HG03442 (cell line): ENCODE measurements at regions not wholly inside any gene's neighbourhood (a gene's known extent, or its start where the extent isn't known, plus 50 kb on each side); places are given as distances from the start of the nearest gene placed in this dataset.

Source experiments
- ATAC-seq: cut with Tn5 transposase; IDR thresholded peaks from one replicate; pipeline ENCODE4 v1.9.1; 2021; ENCODE audit warnings: mild to moderate bottlenecking, moderate library complexity; ENCODE audit not compliant: unreplicated experiment

DNA sequence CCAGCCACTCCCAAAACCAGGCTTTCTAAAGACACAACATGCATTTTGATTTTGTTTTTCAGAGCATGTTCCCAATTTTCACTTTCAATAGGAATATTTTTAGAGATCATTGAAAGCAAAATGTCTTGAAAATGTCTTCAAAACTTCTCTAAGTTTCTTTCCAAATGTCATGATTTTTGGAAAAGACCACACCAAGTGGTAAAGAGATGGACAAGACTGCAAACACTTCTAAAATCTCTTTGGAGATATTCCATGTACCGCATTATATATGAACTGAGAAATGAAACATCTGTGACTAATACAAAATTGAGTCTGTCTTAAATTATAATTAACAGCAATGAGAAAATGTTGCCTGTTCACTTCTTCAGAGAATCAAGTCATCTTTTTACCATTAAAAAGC, 418.0 kb upstream of the PKN2 start:
- no peak for ATAC-seq

DNA sequence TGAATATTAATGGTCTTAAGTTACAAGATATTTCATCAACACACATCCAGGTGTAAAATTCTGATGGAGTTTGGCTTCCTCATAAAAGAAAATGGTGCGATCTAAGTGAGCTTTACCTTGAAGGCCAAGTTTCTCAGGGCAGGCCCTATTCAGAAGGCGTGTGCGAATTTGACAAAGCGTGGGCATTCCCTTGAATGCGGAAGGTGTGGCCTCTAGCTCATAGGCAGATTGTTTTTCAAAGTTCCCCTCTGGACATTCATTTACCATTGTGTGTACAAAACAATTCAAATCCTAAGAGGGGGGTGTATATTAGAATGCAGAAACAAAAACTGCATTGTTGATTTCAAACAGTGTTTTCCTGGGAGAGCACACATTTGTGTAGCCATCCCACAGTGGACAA, 411.9 kb upstream of the PKN2 start:
- ATAC-seq, result no peak

GRCh38 chr1:88274431-88274830, 409.6 kb upstream of the PKN2 start:
- ATAC-seq, result no peak

DNA sequence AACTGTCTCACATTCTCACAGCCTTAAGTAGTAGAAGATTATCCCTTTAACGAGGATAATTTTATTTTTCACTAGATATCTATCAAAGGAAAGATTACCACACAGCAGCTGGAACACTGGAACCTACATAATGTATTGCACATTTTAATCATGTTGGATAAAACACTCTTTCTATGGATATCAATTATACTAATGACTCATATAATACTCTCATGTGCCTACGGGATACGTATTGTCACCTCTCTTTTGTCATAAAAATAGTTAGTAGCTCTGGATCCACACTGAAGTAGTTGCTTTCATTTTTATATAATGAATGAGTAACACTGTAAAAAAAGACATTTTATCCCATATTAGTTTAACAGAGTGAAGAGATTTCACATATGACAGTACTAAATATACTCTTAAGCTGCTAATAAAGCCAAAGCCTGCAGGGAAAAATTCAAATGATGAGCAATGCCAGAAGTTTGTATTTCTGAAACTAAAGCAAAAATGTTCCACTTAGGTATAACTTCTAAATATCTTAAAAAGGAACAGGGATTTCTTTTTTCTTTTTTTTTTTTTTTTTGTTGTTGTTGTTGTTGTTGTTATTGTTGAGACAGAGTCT, 408.7 kb upstream of the PKN2 start:
- ATAC-seq, result no peak

GRCh38 chr1:88276163-88276562, 407.9 kb upstream of the PKN2 start:
- peak; percentile 67 for ATAC-seq

- no peak for ATAC-seq
Observed at GRCh38 chr1:88284066-88284465, 400.0 kb upstream of the PKN2 start.

DNA sequence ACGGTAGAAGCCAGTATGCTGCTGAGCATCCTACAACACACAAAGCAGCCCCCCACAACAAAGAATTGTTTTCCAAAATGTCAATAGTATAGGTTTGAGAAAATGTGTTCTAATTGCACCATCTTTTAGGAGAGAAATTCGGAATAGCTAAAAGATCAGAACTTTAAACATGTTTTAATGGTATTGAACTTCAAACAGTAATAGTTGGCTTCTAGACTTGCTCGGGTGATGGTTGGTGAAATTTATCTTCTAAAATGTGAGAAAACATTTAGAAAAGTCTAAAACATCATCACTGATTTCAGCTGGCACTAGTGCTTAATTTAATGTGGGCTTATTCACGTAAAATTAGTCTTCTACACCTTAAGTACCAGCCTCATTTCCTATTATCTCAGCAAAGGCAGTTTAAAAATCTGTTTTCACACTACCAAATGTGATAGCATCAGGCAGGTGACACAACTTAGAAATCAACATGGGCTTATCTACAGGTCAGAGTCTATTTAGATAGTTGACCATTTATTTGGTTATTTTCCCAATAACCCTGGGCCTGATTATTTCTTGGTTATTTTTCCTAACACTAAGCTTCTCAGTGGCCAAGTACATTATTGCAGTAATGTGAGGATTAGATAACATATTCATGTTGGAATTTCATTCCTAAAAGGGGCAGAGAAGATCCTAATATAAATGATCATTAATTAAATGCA, 399.3 kb upstream of the PKN2 start:
- no peak for ATAC-seq

GRCh38 chr1:88286716-88287115, 397.4 kb upstream of the PKN2 start:
- no peak for ATAC-seq

DNA sequence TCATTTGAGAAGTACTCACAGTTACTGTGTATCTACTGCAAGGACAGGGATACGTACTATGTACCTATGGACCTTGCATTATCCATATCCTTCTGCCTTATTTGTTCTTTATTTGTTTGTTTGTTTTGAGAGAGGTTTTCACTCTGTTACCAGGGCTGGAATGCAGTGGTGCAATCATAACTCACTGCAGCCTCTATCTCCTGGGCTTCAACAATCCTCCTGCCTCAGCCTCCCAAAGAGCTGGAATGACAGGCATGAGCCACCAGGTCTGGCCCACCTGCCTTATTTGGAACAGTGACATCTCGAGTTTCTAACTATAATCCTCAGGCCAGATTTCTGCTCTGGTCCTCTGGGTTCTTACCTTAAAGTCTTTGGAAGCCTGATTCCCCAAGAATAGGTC, 395.5 kb upstream of the PKN2 start:
- ATAC-seq, result no peak

DNA sequence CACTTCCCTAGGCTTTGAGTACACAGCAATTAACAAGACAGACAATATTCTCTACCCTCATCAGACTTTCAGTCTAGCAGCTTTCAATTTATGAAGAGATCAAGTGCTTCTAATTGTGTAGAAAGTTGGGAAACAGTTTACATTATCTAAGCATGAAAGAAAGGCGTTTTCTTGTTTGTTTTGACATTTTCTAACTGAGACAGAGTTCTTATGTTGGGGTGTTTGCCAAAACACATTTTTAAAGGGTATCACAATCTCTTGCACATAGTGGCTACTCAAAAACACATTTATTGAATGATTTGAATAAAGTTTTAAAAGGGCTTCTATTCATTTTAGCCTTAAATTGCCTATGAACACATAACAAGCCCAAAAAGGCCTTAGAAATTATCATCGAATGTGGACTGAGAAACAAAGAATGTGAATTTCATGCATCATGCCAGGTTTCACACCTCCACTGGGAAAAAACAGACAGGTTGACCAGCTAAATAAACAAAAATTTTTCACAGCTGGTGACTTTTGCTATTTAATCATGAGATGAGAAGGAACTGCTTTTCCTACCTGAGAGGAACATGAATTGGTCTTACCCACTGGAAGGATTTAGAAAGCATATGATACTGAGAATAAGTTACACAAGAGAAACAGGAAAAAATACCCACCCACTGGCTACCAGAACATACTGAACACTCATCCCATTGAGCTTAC, 394.5 kb upstream of the PKN2 start:
- ATAC-seq, result no peak

- ATAC-seq, result no peak
Observed at GRCh38 chr1:88291611-88292354, 392.3 kb upstream of the PKN2 start.

GRCh38 chr1:88293691-88294190, 390.3 kb upstream of the PKN2 start:
- no peak for ATAC-seq

GRCh38 chr1:88296227-88296626, 387.8 kb upstream of the PKN2 start:
- ATAC-seq, result no peak

DNA sequence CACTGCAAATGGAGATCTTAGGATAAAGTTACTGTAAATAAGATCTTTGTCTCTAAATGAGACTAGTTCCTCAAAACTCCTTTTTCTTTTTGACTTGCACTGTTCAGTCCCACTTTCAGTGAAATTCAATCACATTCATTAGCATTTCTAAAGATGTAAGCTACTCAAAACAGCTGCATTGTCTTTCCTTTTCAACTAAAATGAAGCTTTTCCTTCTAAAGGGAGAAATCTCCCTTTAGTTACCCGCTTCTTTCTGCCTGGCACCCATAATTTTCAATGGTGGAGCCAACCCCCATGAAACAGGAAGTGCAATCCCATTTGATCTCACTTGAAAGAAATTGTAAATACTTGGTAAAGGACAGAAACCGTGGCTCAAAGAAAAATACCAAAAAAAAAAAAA, 387.4 kb upstream of the PKN2 start:
- no peak for ATAC-seq

GRCh38 chr1:88298506-88298905, 385.6 kb upstream of the PKN2 start:
- no peak for ATAC-seq

DNA sequence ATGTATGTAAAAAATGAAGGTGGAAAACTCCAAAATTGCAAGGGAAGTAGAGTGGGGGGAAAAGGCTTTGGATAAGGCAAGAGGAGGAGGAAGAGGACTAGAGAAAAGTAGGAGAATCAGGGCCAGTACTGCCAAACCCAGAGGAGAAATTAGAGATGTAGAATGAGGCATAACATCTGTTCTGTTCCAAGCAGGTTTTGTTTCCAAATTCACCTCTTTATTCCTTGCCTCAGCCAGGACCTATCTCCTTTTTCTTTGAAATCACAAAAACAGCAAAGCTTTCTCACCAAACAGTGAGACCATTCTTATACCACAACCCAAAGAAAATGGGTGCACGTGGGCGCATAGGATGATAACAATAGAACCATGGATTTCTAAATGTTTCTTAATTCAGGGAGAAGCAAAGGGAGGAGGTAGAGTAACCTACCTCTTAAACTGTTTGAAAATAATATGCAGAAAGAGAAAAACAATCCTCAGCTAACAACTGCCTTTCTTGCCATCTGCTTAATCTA, 383.3 kb upstream of the PKN2 start:
- ATAC-seq, result no peak

GRCh38 chr1:88302843-88303486, 381.1 kb upstream of the PKN2 start:
- ATAC-seq, result no peak

DNA sequence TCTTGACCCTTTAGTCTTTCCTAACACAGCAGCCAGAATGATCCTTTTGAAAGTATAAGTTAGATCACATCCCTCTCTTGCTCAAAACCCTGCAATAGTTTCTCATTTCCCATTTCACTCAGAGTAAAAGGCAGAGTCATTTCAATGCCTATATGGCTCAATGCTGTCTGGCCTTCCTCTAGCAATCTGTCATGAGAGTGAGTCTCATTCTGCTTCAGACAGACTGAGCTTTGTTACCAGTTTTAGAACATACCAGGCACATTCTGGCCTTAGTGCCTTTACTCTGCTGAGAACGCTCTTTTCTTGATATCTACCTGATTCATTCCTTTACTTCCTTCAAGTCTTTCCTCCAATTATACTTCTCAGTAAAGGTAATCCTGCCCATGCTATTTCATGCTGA, 372.8 kb upstream of the PKN2 start:
- ATAC-seq, result no peak

- ATAC-seq, result no peak
Observed at GRCh38 chr1:88311907-88312306, 372.2 kb upstream of the PKN2 start.

- ATAC-seq, result no peak
Observed at GRCh38 chr1:88317396-88317795, 366.7 kb upstream of the PKN2 start.

- no peak for ATAC-seq
Observed at GRCh38 chr1:88318740-88319139, 365.3 kb upstream of the PKN2 start.
